ENCODE measurements at regions not wholly inside any gene's neighbourhood (a gene's known extent, or its start where the extent isn't known, plus 50 kb on each side); places are given as distances from the start of the nearest gene placed in this dataset.

DNA sequence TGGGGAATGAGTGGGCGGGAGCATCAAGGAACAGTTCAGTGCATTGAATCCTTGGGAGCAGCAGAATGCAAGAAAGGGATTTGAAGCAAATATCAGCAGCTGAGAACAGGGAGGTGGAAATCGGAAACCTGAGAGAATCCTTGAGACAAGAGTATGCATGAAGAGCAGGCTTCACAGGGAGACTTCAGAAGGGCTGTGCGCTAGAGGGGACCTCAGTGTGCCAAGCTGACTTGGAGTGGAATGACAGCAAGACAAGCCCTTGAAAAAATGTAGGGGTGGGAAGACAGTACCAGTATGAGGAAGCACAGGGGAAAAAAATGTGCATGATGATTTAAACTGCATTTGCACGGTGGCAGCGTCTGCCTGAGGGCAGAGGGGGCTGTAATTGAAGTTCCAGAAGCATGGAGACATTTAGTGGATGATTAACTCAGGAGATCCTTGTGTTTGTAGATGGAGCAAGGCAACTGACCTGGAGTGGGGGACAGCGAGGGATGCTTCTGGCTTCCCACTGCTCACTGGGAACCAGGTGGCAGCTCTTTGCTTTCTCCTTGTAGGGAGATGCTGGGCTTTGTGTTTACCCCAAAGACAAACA lies 204.9 kb upstream of the PLET1 start:
- POLR2A ChIA-PET, result no interaction called here
- DNase-seq (ENCODE audit: extremely low spot score), result no peak
- TF ChIP-seq SP1 (IDR thresholded peaks at IDR 0.05), result no peak
- no peak for TF ChIP-seq BHLHE40 (IDR thresholded peaks at IDR 0.05; ENCODE audit: borderline replicate concordance)
- TF ChIP-seq CTBP1 (IDR thresholded peaks at IDR 0.05; ENCODE audit: borderline replicate concordance), result no peak
- TF ChIP-seq TARDBP (IDR thresholded peaks at IDR 0.05), result no peak
- no peak for TF ChIP-seq FOXK2 (IDR thresholded peaks at IDR 0.05)
- no peak for TF ChIP-seq LEF1 (IDR thresholded peaks at IDR 0.05; ENCODE audit: borderline replicate concordance)
- no peak for TF ChIP-seq SUZ12 (IDR thresholded peaks at IDR 0.05)
- TF ChIP-seq PKNOX1 (IDR thresholded peaks at IDR 0.05), result no peak
- TF ChIP-seq HDGF (IDR thresholded peaks at IDR 0.05; ENCODE audit: borderline replicate concordance), result no peak
- TF ChIP-seq ELF4 (IDR thresholded peaks at IDR 0.05), result no peak
- no peak for TF ChIP-seq NFRKB (IDR thresholded peaks at IDR 0.05)
- TF ChIP-seq FOXA1 (IDR thresholded peaks at IDR 0.05), result no peak
- TF ChIP-seq L3MBTL2 (conservative IDR thresholded peaks at IDR 0.05), result no peak
- TF ChIP-seq ARNT (IDR thresholded peaks at IDR 0.05), result no peak
- no peak for TF ChIP-seq ZNF384 (IDR thresholded peaks at IDR 0.05)
- CTCF ChIA-PET, result no interaction called here

- no peak for TF ChIP-seq FOXA1 (IDR thresholded peaks at IDR 0.05)
- TF ChIP-seq FOXK2 (IDR thresholded peaks at IDR 0.05), result no peak
- no peak for TF ChIP-seq NFRKB (IDR thresholded peaks at IDR 0.05)
- TF ChIP-seq SP1 (IDR thresholded peaks at IDR 0.05), result no peak
- ChIA-PET POLR2A (no interaction called here), CTCF (no interaction called here)
- DNase-seq (ENCODE audit: extremely low spot score), result no peak
Measured at GRCh38 chr11:112467721-112468120, 207.1 kb upstream of the PLET1 start.

- CTCF ChIA-PET, result no interaction called here
- DNase-seq (ENCODE audit: extremely low spot score), result no peak
- POLR2A ChIA-PET, result no interaction called here
- TF ChIP-seq BHLHE40 (IDR thresholded peaks at IDR 0.05; ENCODE audit: borderline replicate concordance) (no peak), FOXA1 (IDR thresholded peaks at IDR 0.05) (no peak), SUZ12 (IDR thresholded peaks at IDR 0.05) (no peak), TARDBP (IDR thresholded peaks at IDR 0.05) (no peak), ELF4 (IDR thresholded peaks at IDR 0.05) (no peak), NFRKB (IDR thresholded peaks at IDR 0.05) (no peak), ZNF384 (IDR thresholded peaks at IDR 0.05) (no peak), FOXK2 (IDR thresholded peaks at IDR 0.05) (no peak), HDGF (IDR thresholded peaks at IDR 0.05; ENCODE audit: borderline replicate concordance) (no peak), PKNOX1 (IDR thresholded peaks at IDR 0.05) (no peak), ARNT (IDR thresholded peaks at IDR 0.05) (no peak), CTBP1 (IDR thresholded peaks at IDR 0.05; ENCODE audit: borderline replicate concordance) (no peak), L3MBTL2 (conservative IDR thresholded peaks at IDR 0.05) (no peak), SP1 (IDR thresholded peaks at IDR 0.05) (no peak), FOXM1 (IDR thresholded peaks at IDR 0.05; ENCODE audit: borderline replicate concordance) (no peak), LEF1 (IDR thresholded peaks at IDR 0.05; ENCODE audit: borderline replicate concordance) (no peak)
Measured at GRCh38 chr11:112469376-112469775, 208.7 kb upstream of the PLET1 start.

DNA sequence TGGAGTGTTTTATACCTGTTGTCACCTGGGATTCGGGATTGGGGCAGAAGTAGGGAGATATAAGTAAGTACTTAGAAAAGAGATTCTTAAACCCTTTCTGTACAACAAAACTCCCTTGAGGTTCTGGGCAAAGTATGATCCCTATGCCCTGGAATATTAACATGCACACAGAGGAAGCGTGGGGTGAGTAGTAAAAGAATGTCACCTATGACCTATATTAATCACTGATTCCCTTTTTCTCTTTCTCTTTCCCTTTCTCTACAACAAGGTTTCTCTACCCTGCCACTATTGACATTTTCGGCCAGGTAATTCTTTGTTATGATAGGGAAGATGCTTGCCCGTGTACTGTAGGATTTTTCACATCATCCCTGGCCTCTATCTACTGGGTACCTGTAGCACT lies 209.7 kb upstream of the PLET1 start:
- POLR2A ChIA-PET, result no interaction called here
- CTCF ChIA-PET, result no interaction called here
- DNase-seq (ENCODE audit: extremely low spot score), result no peak
- no peak for TF ChIP-seq NFRKB (IDR thresholded peaks at IDR 0.05)
- no peak for TF ChIP-seq FOXM1 (IDR thresholded peaks at IDR 0.05; ENCODE audit: borderline replicate concordance)
- no peak for TF ChIP-seq L3MBTL2 (conservative IDR thresholded peaks at IDR 0.05)
- TF ChIP-seq CTBP1 (IDR thresholded peaks at IDR 0.05; ENCODE audit: borderline replicate concordance), result no peak
- TF ChIP-seq HDGF (IDR thresholded peaks at IDR 0.05; ENCODE audit: borderline replicate concordance), result no peak
- TF ChIP-seq BHLHE40 (IDR thresholded peaks at IDR 0.05; ENCODE audit: borderline replicate concordance), result no peak
- no peak for TF ChIP-seq ZNF384 (IDR thresholded peaks at IDR 0.05)
- TF ChIP-seq TARDBP (IDR thresholded peaks at IDR 0.05), result no peak
- TF ChIP-seq SUZ12 (IDR thresholded peaks at IDR 0.05), result no peak
- no peak for TF ChIP-seq ARNT (IDR thresholded peaks at IDR 0.05)

GRCh38 chr11:112471731-112472130 lies 211.1 kb upstream of the PLET1 start:
- no peak for DNase-seq (ENCODE audit: extremely low spot score)
- ChIA-PET CTCF (interaction anchor here (0.6 kb wide), 1 partner anchor 31 kb away, joined by 5 read pairs; no protein-coding TSS in a partner anchor), POLR2A (no interaction called here)
- no peak for TF ChIP-seq PKNOX1 (IDR thresholded peaks at IDR 0.05)
- TF ChIP-seq L3MBTL2 (conservative IDR thresholded peaks at IDR 0.05), result no peak
- TF ChIP-seq TARDBP (IDR thresholded peaks at IDR 0.05), result no peak
- TF ChIP-seq SUZ12 (IDR thresholded peaks at IDR 0.05), result no peak
- TF ChIP-seq ELF4 (IDR thresholded peaks at IDR 0.05), result no peak
- TF ChIP-seq CTBP1 (IDR thresholded peaks at IDR 0.05; ENCODE audit: borderline replicate concordance), result no peak
- no peak for TF ChIP-seq BHLHE40 (IDR thresholded peaks at IDR 0.05; ENCODE audit: borderline replicate concordance)
- TF ChIP-seq FOXK2 (IDR thresholded peaks at IDR 0.05), result no peak
- no peak for TF ChIP-seq ARNT (IDR thresholded peaks at IDR 0.05)
- TF ChIP-seq NFRKB (IDR thresholded peaks at IDR 0.05), result no peak
- no peak for TF ChIP-seq HDGF (IDR thresholded peaks at IDR 0.05; ENCODE audit: borderline replicate concordance)

DNA sequence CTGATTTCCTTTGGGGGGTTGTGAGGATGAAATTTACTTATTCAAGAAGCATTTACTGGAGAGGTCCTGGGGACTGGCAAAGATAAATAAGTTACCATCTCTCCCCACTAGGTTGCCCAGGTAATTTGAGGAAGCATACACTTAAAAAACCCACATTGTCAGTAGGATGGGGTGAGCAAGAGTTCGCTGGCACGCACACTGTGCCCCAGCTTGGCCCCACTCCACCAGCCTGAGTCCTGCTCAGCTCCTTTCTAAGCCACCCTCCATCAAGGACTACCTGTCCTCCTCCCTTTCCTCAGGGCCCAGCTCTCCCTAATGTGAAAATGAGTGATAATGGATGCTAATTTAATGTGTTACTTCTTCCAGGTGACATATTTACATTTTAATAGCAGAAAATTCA lies 216.5 kb upstream of the PLET1 start:
- POLR2A ChIA-PET, result no interaction called here
- CTCF ChIA-PET, result no interaction called here
- DNase-seq (ENCODE audit: extremely low spot score), result no peak
- TF ChIP-seq SP1 (IDR thresholded peaks at IDR 0.05) (no peak), PKNOX1 (IDR thresholded peaks at IDR 0.05) (no peak), NFRKB (IDR thresholded peaks at IDR 0.05) (no peak), CTBP1 (IDR thresholded peaks at IDR 0.05; ENCODE audit: borderline replicate concordance) (no peak), TARDBP (IDR thresholded peaks at IDR 0.05) (no peak), FOXK2 (IDR thresholded peaks at IDR 0.05) (no peak), ARNT (IDR thresholded peaks at IDR 0.05) (no peak), ZNF384 (IDR thresholded peaks at IDR 0.05) (no peak)
